ENCODE measurements at regions not wholly inside any gene's neighbourhood (a gene's known extent, or its start where the extent isn't known, plus 50 kb on each side); places are given as distances from the start of the nearest gene placed in this dataset.
"Not testable (repeated sequence)": the region's sequence is repeated elsewhere in the genome, so short reads cannot be mapped to it uniquely, and the experiment has no call there.

DNA sequence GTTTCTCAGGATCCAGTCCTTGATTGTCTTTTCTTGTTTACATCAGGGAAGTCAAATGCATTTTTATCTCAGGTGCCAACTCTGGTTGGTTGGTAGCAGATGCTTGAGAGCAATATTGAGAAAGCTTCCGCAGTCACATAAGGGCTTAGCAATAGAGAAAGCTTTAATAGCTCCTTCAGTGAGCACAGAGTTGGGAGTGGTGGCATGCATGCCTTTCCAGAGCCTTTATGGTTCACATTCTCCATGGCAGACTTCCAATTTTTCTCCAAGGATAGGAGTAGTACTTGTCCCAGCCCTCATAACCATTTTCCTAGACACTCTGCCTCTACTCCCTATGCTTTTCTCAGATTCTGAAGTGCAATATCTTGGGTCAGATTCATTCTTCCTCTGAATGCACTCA is 280.4 kb downstream of the AEBP2 start:
- DNase-seq, result no peak

DNA sequence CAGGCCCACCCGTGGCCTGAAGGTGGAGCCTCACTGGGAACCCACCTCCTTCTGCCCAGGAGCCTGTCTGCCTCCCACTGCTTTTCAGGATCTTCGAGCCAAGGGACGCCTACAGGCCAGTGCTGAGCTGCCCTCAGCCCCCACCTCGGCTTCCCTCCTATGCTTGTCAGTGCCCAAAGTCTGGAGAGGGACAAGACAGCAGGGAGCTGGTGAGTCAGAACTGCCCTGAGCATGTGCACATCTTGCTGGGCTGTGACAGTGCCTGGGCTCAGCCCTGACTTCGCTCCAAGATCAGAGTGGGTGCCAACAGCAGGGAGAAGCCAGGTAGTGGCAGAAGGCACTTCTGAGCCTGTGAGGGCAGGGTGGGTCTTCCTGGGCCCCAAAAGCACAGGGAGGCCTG is 286.8 kb downstream of the AEBP2 start:
- DNase-seq, result no peak

DNA sequence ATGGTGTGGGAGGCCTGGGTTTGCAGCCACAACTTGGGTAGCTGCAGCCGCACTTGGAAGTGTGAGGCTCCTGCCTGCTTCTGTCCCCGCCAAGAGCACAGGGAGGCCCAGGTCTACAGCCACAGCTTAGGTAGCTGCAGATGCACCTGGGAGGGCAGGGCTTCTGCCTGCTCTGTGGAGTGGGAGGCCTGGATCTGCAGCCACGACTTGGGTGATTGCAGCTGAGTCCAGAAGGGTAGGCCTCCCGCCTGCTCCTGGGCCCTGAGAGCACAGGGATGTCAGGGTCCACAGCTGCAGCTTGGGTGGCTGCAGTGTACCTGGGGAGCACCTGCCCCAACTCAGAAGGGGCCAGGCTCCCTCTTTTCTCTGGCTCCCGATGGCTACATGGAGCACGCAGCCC is 287.3 kb downstream of the AEBP2 start:
- no peak for DNase-seq

DNA sequence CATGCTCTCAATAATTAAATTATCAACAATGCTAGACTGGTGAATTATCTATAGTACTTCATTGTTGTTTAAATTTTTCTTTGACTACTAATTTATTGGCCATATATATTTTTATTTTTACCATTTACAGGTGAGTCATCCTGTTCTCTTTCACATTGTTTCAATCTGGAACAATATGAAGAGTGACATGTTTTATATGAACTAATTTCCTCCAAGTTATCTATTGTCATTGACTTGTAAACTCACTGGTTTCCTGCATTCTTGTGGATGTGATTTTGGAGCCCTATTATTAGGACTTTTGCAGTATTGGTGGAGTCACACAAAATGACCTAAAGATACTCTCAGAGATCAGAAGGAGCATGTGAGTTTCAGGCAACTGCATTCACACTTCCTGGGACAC is 297.7 kb downstream of the AEBP2 start:
- DNase-seq, result no peak

DNA sequence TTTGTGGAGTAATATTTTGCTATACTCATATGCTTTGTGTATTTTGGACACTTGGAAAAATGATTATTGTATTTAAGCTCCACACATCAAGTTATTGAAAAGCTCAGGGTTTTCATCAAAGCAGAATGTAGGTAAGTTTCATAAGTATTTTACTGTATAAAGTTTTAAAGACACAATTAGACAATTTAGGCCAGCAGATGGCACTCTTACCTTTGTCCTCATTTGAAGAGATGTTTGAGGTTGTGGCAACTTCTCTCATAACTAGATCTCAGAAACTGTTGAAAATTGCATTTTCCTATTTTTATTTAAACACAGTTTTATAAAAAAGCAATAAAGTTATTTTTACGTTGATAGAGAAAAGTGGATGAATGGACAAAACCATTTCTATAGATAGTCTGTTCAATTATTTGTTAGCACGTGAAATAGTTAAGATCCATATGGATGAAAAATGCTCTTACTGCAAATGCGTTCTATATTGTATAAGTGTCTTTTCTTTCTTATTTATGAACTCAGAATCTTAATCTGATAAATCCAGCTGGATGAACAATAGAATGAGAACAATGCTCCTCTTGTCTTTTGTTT is 300.0 kb downstream of the AEBP2 start:
- DNase-seq, result peak in 1 of 2 donors; percentile 53

DNA sequence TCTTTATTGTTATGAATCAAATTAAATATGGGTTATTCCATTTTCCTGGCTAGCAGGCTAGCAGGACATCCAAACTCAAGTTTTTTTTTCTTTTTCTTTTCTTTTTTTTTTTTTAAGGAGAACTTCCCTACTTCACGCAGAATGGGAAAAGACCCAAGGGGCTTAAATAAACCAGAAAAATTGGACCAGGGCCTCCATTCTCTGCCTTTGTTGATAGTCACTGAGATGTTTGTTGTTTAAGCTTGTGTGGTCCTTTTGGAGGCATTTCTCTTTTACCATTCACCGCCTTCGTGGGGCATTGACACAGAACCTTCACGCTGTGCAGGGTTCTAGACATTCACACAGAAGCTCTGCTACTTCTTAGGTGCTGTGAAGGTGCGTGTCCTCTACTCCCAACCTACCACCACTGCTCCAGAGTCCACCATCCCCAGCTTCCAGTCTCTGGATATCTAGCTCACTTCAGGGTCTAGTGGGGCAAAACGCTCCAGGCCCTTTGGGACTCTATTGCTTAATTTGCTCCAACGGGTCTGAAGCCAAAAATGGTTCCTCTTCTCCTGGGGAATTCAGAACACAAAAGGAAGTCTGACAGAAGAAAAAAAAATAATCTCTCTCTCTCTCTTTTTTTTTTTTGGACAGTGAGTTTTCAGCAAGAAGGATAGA is 301.3 kb downstream of the AEBP2 start:
- no peak for DNase-seq

DNA sequence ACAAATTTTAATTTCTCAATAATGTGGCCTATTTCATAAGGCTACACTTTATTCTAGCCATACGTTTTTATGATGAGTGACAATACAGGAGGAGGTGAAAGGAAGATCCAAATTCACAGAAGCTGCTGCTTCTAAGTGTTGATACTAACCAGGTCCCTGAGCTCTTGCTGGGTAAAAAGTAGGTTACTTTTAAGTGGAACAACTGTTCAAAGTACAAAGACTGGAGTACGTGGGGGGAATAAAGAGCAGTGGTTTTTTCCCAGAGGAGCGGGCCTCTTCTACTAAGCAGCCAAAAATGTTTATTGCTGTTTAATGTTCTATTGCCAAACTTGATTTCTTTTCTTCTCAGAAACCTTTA is 301.8 kb downstream of the AEBP2 start:
- no peak for DNase-seq

DNA sequence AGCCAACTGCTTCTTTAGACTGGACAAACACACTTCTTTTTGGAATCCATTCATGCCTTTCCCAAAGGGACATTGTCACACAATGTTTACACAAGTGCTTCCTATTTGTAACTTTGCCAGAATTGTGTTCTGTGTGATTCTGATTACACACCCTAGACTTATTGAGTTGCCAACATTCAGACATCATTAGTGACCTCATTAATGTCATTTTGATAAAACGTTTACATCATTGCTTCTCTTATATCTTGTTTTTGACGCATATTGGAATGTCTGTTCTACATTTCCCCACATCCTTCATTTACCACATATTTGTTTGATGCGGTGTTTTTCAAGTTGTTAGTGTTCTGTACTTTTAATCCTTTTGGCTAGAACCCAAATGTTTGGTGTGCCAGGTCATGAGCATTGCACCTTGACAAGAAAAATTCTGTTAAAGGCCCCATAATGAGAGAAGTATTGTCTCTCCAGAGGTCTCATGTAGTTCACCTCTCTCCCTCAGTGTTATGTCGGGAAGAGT is 305.5 kb downstream of the AEBP2 start:
- DNase-seq, result no peak

DNA sequence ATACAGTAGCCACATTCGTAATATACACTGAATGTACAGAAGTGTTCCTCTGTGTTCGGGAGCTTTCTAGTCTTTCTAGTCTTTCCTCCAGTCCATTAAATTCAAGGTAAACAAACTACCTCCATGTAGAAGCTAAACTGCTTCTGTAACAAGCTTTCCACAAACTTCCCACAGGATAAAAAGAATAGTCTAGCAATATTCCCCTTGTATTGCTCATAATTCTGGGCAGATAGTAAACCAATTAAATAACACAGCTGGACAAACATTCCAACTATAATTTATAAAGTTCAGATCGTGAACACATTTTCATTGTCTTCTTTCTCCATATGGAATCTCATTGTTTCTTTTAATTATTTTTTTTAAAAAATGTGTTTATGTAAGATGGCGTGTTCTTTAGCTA is 307.2 kb downstream of the AEBP2 start:
- no peak for DNase-seq

DNA sequence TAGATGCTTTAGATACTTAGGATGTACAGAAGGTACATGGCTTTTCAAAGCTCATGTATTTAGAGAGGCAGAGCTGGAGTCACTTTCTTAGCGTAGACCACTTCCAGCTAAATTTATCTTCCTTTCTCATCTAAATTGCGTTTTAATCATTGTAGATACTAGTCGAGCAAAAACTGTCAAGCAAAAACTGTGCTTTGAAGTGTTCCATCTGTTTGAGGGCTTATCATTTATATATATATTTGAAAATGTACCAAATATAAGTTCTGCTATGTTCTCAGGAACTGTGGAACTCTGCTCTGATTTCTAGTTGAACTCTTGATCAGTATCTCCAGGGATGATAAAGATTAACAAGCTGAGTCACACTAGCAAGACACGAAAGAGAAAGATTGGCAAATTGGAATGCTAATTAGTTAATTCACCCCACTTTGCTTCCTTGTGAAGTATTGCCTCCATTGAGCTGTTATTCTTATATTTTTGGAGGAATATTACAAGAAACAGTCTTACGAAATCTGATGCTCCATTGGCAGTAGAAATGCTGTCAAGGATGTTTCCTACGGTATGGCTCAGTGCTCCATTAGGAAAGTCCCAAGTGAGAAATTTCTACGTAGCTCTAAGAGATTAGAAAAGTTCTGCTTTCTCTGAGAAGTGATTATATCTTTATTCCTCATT is 310.7 kb downstream of the AEBP2 start:
- no peak for DNase-seq

DNA sequence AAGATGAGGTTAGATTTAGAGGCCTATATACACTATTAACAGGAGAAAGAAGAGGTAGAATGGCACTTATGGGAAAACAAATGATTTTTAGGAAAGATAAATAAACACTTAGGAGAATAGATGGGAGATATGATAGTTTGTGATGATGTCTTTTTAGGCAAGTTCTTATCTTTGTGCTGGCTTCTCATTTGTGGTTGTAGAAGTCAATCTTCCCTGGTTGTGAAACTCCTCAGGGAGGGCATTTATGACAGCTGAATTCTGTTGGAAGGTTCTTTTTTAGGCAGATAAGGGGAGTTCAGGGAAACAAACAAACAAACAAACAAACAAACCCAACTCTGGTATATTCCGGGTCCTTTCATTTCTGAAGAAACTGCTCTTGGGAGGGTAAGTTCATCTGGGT is 311.8 kb downstream of the AEBP2 start:
- DNase-seq, result no peak

DNA sequence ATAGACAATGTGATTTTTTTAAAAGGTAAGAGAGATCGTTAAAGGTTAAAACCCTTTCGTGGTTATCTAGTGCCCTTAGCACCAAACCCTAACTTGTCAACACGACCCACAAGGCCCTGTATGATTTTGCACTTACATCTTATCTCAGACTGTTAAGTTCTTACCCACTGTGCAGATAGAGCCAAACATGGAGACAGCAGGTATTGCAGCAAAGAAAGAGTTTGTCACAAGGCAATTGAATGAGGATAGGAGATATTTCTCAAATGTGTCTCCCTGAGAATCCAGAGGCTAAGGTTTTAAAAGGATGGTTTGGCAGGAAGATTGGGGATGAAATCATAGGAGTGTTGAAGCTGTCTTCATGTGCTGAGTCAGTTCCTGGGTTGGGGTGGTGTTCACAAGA is 313.4 kb downstream of the AEBP2 start:
- DNase-seq, result no peak

DNA sequence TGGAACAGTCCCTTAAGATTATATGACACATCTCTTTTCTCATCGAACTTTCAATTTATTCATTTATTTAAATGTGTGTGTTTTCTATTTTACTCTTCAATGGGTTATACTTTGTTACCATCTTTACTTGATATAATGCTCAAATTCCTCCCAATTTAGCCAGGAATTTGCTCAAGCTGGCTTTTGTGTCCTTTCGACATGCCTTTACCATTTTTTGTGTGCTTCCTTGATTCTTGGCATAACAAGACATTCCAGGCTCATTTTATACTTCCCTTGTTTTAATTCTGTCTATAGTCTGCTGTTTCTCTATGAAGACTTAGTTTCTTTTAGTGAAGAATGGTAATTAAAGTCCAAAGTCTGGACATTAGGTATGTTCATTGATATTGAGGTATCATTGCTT is 315.8 kb downstream of the AEBP2 start:
- no peak for DNase-seq

DNA sequence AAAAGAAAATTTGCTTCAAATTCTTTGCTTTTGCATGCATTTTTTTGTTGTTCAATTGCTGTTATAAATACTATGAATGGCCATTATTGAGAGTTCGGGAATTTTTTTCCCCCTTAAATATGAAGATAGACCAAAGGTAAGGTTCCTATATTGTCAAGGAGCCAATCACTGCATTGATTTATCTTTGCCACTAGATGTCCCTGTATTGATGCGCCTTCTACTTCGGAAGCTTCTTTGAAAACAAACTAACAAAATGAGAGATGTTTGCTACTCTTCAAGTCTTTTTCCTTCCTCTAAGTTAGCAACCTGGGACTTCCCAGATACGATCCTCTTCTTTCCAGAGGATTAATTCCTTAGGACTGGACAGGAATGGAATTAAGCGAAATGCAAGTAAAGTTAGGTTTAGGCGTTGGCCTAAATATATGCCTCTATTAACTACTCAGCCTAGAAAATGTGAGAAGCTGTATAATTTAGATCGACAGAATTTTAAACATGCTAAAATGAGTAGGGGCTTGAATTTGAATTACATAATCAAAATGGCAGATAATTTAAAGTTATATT is 318.1 kb downstream of the AEBP2 start:
- DNase-seq, result peak in 1 of 2 donors; percentile 16

DNA sequence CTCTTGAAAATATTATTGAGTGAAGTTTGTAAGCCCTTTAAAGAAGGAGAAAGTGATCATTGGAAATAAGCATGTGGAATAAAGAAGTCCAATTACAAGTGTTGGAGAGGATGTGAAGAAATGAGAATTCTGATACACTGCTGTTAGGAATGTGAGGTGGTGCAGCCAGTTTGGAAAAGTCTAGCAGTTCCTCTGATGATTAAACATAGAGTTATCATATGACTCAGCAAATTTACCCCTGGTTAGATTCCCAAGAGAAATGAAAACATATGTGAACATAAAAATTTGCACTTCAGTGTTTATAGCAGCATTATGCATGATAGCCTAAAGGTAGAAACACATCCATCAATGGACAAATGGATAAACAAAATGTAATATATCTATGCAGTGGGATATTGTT is 319.9 kb downstream of the AEBP2 start:
- DNase-seq, result no peak

DNA sequence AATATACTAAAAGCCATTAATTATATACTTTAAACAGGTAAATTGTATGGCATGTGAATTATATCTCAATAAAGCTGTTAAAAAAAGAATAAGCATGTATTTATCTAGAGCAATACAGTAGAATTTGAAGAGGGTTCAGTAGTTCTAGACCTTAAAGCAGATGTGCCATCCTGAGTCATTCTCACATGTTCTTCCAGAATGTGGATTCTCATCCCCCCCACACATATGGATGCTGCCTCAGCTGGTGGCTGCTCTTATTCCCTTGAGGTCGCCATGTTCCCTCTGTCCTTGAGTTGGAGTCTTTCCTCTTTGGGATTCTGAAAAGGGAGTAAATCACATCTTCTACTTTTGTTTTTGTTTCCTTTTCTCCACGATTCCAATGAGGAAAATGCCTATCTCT is 321.3 kb downstream of the AEBP2 start:
- DNase-seq, result no peak

DNA sequence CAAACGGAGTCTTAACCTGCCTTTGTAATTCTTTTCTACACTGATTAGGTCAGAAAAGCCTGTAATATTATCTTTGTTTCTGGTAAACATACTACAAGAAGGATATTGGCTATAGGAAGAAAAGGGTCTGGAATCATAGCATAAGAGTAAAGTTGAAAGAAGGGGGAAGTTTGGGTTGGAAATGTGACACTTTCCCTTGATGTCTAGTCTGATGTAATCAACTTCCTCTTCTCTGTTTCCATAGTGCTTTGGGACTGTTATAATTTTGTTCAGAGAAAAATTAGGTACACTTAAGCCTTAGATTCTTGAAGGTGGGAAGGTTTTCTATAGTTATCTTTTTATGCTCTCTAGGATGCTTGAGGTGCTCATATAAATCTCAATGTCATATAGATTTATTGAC is 322.2 kb downstream of the AEBP2 start:
- no peak for DNase-seq

DNA sequence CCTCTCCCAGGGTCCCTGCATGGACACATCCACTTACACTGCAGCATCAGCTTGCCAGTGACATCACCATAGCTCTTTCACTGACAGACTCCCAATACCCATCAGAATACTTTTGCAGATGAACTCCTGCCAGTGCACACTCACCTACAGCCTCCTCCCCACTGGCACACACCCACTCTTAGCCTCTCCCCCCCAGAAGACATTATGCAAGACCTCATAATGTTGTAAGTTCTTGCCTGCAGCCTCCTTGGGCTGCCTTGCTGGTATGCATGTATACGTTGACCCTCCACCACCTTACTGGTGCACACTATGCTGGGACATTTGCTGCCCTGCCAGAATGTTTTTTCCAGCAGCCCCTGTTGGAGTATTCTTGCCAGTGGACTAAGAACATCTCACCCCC is 324.2 kb downstream of the AEBP2 start:
- DNase-seq, result no peak

DNA sequence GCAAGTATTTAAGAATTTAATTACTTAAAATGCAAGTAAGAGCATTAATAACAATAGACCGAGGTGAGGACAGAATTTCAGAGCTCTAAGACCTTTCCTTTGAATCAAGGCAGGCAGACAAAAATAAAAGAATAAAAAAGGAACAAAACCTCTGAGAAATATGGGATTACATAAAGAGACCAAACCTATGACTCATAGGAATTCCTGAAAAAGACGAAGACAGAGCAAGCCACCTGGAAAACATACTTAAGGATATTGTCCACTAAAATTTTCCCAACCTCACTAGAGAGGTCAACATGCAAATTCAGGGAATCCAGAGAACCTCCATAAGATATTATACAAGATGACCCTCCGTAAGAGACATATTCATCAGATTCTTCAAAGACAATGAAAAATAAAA is 325.1 kb downstream of the AEBP2 start:
- no peak for DNase-seq

DNA sequence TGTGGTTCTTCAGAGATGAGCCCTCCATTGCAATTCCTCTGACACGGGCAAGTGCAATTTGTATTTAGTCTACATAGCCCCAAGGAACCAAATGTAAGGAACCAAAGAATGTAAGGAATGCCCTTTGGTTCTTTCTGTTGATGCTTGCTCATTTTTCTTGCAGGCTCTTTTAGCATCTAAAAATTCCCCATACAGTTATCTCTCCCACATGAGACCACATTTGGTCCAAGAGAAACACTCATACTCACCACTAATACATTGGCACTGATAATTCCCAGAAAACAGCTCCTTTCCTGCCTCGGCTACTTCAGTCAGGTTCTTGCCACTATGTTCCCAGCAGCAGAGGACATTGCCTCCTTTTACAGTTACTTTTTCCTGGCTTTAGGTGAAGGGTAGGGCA is 332.6 kb downstream of the AEBP2 start:
- no peak for DNase-seq

DNA sequence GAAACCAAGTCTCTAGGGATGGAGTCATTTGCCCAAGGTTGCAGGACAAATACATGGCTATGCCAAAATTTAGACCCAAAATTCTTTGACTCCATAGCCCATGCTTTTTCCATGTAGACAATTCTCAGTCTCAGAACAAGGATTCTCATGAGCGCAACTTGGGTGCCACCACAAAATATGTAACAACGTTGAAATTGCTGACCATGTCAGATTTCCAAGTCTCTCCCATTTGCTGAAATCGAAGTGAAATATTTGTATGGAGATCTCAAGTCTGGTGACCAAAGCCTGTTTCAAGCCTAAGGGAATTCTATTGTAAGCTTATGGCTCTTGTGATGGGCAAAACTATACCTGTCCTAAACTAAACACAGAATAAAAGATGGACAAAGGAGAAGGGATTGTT is 333.5 kb downstream of the AEBP2 start:
- no peak for DNase-seq

DNA sequence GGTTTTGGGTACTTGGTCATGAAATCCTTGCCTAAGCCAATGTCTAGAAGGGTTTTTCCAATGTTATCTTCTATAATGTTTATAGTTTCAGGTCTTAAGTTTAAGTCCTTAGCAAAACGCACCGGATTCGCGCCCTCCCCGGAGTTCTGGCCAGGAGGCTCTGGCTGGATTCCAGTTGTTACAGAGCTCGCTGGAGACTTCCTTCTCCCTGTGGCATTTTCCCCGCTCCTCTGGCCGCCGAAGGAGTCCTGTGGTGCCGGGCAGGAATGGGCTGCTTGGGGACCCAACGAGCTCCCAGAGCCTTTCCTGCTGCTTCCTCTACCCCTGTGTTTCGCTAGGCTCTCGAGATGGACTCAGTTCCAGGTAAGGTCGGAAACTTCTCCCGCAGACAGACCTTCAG is 335.9 kb downstream of the AEBP2 start:
- no peak for DNase-seq

DNA sequence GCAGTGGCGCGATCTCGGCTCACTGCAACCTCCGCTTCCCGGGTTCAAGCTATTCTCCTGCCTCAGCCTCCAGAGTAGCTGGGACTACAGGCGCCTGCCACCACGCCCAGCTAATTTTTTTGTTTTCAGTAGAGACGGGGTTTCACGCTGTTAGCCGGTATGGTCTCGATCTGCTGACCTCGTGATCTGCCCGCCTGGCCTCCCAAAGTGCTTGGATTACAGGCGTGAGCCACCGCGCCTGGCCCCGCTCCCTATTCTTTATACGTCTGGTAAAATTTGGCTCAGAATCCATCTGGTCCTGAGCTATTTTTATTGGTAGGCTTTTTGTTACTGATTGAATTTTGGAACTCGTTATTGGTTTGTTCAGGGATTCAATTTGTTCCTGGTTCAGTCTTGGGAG is 336.7 kb downstream of the AEBP2 start:
- DNase-seq, result not testable (repeated sequence)

DNA sequence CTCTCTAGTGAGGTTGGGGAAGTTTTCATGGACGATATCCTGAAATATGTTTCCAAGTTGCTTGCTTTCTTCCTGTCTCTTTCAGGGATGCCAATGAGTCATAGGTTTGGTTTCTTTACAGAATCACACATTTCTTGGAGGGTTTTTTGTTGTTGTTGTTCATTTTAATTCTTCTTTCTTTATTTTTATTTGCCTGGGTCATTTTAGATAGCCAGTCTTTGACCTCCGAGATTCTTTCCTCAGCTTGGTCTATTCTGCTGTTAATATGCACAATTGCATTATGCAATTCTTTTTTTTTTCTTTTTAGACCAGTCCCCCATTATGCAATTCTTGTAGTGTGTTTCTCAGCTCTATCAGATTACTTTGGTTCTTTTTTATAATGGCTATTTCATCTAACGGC is 338.9 kb downstream of the AEBP2 start:
- DNase-seq, result no peak

All from CD4-positive, alpha-beta T cell treated with Interferon alpha-2 for 1 hour (primary cell).